H1 (cell line): ENCODE measurements at regions not wholly inside any gene's neighbourhood (a gene's known extent, or its start where the extent isn't known, plus 50 kb on each side); places are given as distances from the start of the nearest gene placed in this dataset.
"Not testable (repeated sequence)": the region's sequence is repeated elsewhere in the genome, so short reads cannot be mapped to it uniquely, and the experiment has no call there.

ENCODE experiments used
- CTCF ChIA-PET: fragments of 300-600 bp; sonication (Branson Sonifier 250); formaldehyde crosslinking; loops from one replicate; lab custom pipeline; 2021; ENCODE audit not compliant: partially characterized antibody; lab: Charles Lee
- POLR2A ChIA-PET: fragments of 300-600 bp; sonication (Branson Sonifier 250); formaldehyde crosslinking; loops from one replicate; lab custom pipeline; 2021; ENCODE audit warnings: inconsistent platforms; ENCODE audit not compliant: partially characterized antibody; lab: Charles Lee
- DNase-seq, 2 experiments: peaks; one replicate each; pipeline versions ENCODE4 v3.0.0 to v3.0.0-alpha.2; 2010 to 2022; ENCODE audit warnings: low spot score in 2 of 2, low read depth in 1 of 2, mixed read lengths in 1 of 2
- FAIRE-seq: peaks from 2 replicates; lab custom pipeline; 2011; peaks lifted over from hg19 to GRCh38; lab: Jason Lieb, UNC
- H2AFZ ChIP-seq: 2 replicates; pipeline ENCODE4 v1.8.1; 2012; ENCODE audit warnings: low read length, inconsistent platforms
- H2AK5ac ChIP-seq: 2 replicates; pipeline ENCODE4 v1.6.1; 2013; ENCODE audit warnings: low read depth, low read length
- H2BK120ac ChIP-seq: replicated peaks from 2 replicates; pipeline ENCODE3; 2013; ENCODE audit warnings: low read depth, low read length, inconsistent platforms
- H2BK12ac ChIP-seq: 2 replicates; pipeline ENCODE4 v1.6.1; 2013; ENCODE audit warnings: low read depth, low read length
- H2BK15ac ChIP-seq: 2 replicates; pipeline ENCODE4 v1.6.1; 2013; ENCODE audit warnings: low read length
- H2BK20ac ChIP-seq: 2 replicates; pipeline ENCODE4 v1.6.1; 2013; ENCODE audit warnings: low read length
- H2BK5ac ChIP-seq: 2 replicates; pipeline ENCODE4 v1.6.1; 2013; ENCODE audit warnings: low read depth, low read length
- H3K14ac ChIP-seq: 2 replicates; pipeline ENCODE4 v1.6.1; 2013; ENCODE audit warnings: inconsistent platforms; ENCODE audit not compliant: insufficient read length
- H3K18ac ChIP-seq: 2 replicates; pipeline ENCODE4 v1.6.1; 2013; ENCODE audit warnings: low read length; ENCODE audit errors: extremely low read depth
- H3K23ac ChIP-seq: 2 replicates; pipeline ENCODE4 v1.6.1; 2013; ENCODE audit warnings: inconsistent platforms; ENCODE audit not compliant: insufficient read length
- H3K23me2 ChIP-seq: 2 replicates; pipeline ENCODE4 v1.6.1; 2013; ENCODE audit warnings: low read depth, low read length
- H3K27ac ChIP-seq: 2 replicates; pipeline ENCODE4 v1.6.1; 2011; ENCODE audit warnings: low read depth, low read length, inconsistent platforms
- H3K27me3 ChIP-seq, 4 experiments: replicated peaks in 1 of 4; 1 replicate in 1 of 4; 2 replicates in 3 of 4; pipeline versions ENCODE4 v1.6.1 to v1.8.1; 2011 to 2013; ENCODE audit warnings: low read length in 3 of 4, mild to moderate bottlenecking in 3 of 4, inconsistent platforms in 2 of 4, mixed read lengths in 2 of 4, moderate library complexity in 1 of 4; ENCODE audit not compliant: control insufficient read depth in 3 of 4, insufficient read depth in 3 of 4; ENCODE audit errors: extremely low read depth in 1 of 4
- H3K36me3 ChIP-seq, 4 experiments: 2 replicates each; pipeline versions ENCODE4 v1.6.1 to v1.8.1; 2011 to 2013; ENCODE audit warnings: mild to moderate bottlenecking in 4 of 4, low read length in 3 of 4, moderate library complexity in 2 of 4, control low read depth in 1 of 4, inconsistent platforms in 1 of 4; ENCODE audit not compliant: insufficient read depth in 4 of 4, control insufficient read depth in 2 of 4
- H3K4ac ChIP-seq: replicated peaks from 2 replicates; pipeline ENCODE3; 2013; ENCODE audit warnings: low read length, low read depth, mixed read lengths, inconsistent platforms; ENCODE audit not compliant: insufficient read length
- H3K4me1 ChIP-seq, 4 experiments: replicated peaks in 1 of 4; 1 replicate in 1 of 4; 2 replicates in 3 of 4; pipeline versions ENCODE4 v1.6.1 to v1.8.1; 2011 to 2013; ENCODE audit warnings: low read length in 3 of 4, inconsistent platforms in 2 of 4, mixed read lengths in 1 of 4; ENCODE audit not compliant: insufficient read depth in 4 of 4, control insufficient read depth in 3 of 4
- H3K4me2 ChIP-seq, 2 experiments: 2 replicates each; pipeline versions ENCODE4 v1.6.1 to v1.8.1; 2011 to 2013; ENCODE audit warnings: low read depth in 2 of 2, low read length in 2 of 2, control low read depth in 1 of 2, inconsistent platforms in 1 of 2, mild to moderate bottlenecking in 1 of 2; ENCODE audit not compliant: insufficient read depth in 1 of 2
- H3K4me3 ChIP-seq, 4 experiments: fragments of 200-600, 300-600 bp in 1 of 4; sonication (generic), shearing (Covaris generic), sonication (Bioruptor Twin) in 1 of 4; 2 replicates each; pipeline versions ENCODE4 v1.5.1 to v1.8.1; 2011 to 2016; ENCODE audit warnings: low read length in 4 of 4, low read depth in 3 of 4, control low read depth in 2 of 4, inconsistent platforms in 2 of 4, mild to moderate bottlenecking in 2 of 4, mixed read lengths in 1 of 4, moderate library complexity in 1 of 4; ENCODE audit not compliant: insufficient read depth in 2 of 4; ENCODE audit errors: extremely low read depth in 1 of 4
- H3K56ac ChIP-seq: replicated peaks from 2 replicates; pipeline ENCODE3; 2013; ENCODE audit warnings: low read depth, mild to moderate bottlenecking, mixed read lengths, low read length, inconsistent platforms; ENCODE audit not compliant: insufficient read length
- H3K79me1 ChIP-seq: 2 replicates; pipeline ENCODE4 v1.6.1; 2013; ENCODE audit warnings: low read depth, low read length, control low read depth
- H3K79me2 ChIP-seq, 2 experiments: 2 replicates each; pipeline versions ENCODE4 v1.6.1 to v1.8.1; 2012 to 2013; ENCODE audit warnings: low read length in 2 of 2, mild to moderate bottlenecking in 2 of 2, inconsistent platforms in 1 of 2; ENCODE audit not compliant: insufficient read depth in 2 of 2, control insufficient read depth in 1 of 2
- H3K9ac ChIP-seq, 4 experiments: replicated peaks in 1 of 4; 1 replicate in 1 of 4; 2 replicates in 3 of 4; pipeline versions ENCODE4 v1.6.1 to v1.8.1; 2011 to 2013; ENCODE audit warnings: low read depth in 3 of 4, low read length in 3 of 4, control low read depth in 2 of 4, mild to moderate bottlenecking in 2 of 4, moderate library complexity in 2 of 4, inconsistent platforms in 1 of 4; ENCODE audit errors: extremely low read depth in 1 of 4
- H3K9me3 ChIP-seq, 2 experiments: 2 replicates each; pipeline versions ENCODE4 v1.6.1 to v1.8.1; 2012 to 2013; ENCODE audit warnings: mild to moderate bottlenecking in 2 of 2, moderate library complexity in 2 of 2, control low read depth in 1 of 2, inconsistent platforms in 1 of 2, low read depth in 1 of 2, low read length in 1 of 2, mixed read lengths in 1 of 2; ENCODE audit not compliant: insufficient read depth in 2 of 2
- H4K20me1 ChIP-seq, 2 experiments: replicated peaks in 1 of 2; 2 replicates each; pipeline versions ENCODE3 to v1.8.1; 2011 to 2013; ENCODE audit warnings: inconsistent platforms in 2 of 2, low read length in 2 of 2, mild to moderate bottlenecking in 1 of 2; ENCODE audit not compliant: insufficient read depth in 2 of 2, control insufficient read depth in 1 of 2
- H4K5ac ChIP-seq: 2 replicates; pipeline ENCODE4 v1.6.1; 2013; ENCODE audit warnings: low read length, low read depth, mixed read lengths, inconsistent platforms; ENCODE audit not compliant: insufficient read length
- H4K8ac ChIP-seq: 2 replicates; pipeline ENCODE4 v1.8.0; 2013; ENCODE audit warnings: mild to moderate bottlenecking, moderate library complexity, low read length, inconsistent platforms; ENCODE audit not compliant: insufficient read depth; ENCODE audit errors: extremely low read depth
- H4K91ac ChIP-seq: replicated peaks from 2 replicates; pipeline ENCODE3; 2013; ENCODE audit warnings: low read length, mixed read lengths, inconsistent platforms; ENCODE audit not compliant: insufficient read length
- WGBS, 2 experiments: shearing (Covaris generic) in 1 of 2; methylation state at CpG; one replicate each; pipeline versions ENCODE4 v1.1.6 to v1.1.7; 2013 to 2015; ENCODE audit warnings: low lambda C conversion rate in 2 of 2, mixed read lengths in 2 of 2, inconsistent platforms in 1 of 2, low coverage in 1 of 2, missing lambda C conversion rate in 1 of 2; ENCODE audit not compliant: insufficient replicate concordance in 2 of 2, insufficient coverage in 1 of 2, insufficient read length in 1 of 2; ENCODE audit errors: extremely low coverage in 1 of 2, missing lambda C conversion rate in 1 of 2; 5-methylcytosine and 5-hydroxymethylcytosine counted together

GRCh38 chr15:30707976-30708685 is 82.2 kb downstream of the ARHGAP11B start:
- H2AFZ ChIP-seq, H3K18ac ChIP-seq, H3K14ac ChIP-seq, H2BK5ac ChIP-seq, H3K9me3 ChIP-seq, H3K27ac ChIP-seq, H3K36me3 ChIP-seq, CTCF ChIA-PET, H3K23ac ChIP-seq, H2BK120ac ChIP-seq, H3K4me3 ChIP-seq, H3K4ac ChIP-seq, H2BK12ac ChIP-seq, H4K20me1 ChIP-seq, H3K9ac ChIP-seq, FAIRE-seq, H3K56ac ChIP-seq, H3K4me2 ChIP-seq, H3K23me2 ChIP-seq, H4K8ac ChIP-seq, H3K79me2 ChIP-seq, H3K4me1 ChIP-seq, H2BK20ac ChIP-seq, H2BK15ac ChIP-seq, POLR2A ChIA-PET, H4K5ac ChIP-seq, DNase-seq, H3K79me1 ChIP-seq, H2AK5ac ChIP-seq, H4K91ac ChIP-seq, H3K27me3 ChIP-seq: not testable (repeated sequence)
- 94% methylated on average over 7 of the region's 9 CpGs; no CpG with 5 or more reads in 1 of the 2 experiments for WGBS, 2 experiments

GRCh38 chr15:30708809-30709208 is 82.9 kb downstream of the ARHGAP11B start:
- not testable (repeated sequence) for H3K27ac ChIP-seq, H3K18ac ChIP-seq, H3K4me1 ChIP-seq

More at GRCh38 chr15:30708809-30709208, 82.9 kb downstream of the ARHGAP11B start:
- H3K27me3 ChIP-seq, H3K4ac ChIP-seq, CTCF ChIA-PET, H4K5ac ChIP-seq, H4K8ac ChIP-seq, H4K20me1 ChIP-seq, H2AK5ac ChIP-seq, H3K79me1 ChIP-seq, H2BK5ac ChIP-seq, H3K23me2 ChIP-seq, H3K79me2 ChIP-seq, H4K91ac ChIP-seq, H3K14ac ChIP-seq, H3K9ac ChIP-seq, H3K36me3 ChIP-seq, H2BK15ac ChIP-seq, H3K23ac ChIP-seq, H3K56ac ChIP-seq, H3K9me3 ChIP-seq, H2AFZ ChIP-seq, H2BK12ac ChIP-seq, H2BK120ac ChIP-seq, POLR2A ChIA-PET, DNase-seq, H2BK20ac ChIP-seq, FAIRE-seq, H3K4me2 ChIP-seq, H3K4me3 ChIP-seq: not testable (repeated sequence)
- WGBS, 2 experiments = 100% methylated on average over 1 of the region's 7 CpGs; no CpG with 5 or more reads in 1 of the 2 experiments
